Neural cell (in vitro differentiated cells): ENCODE measurements at regions not wholly inside any gene's neighbourhood (a gene's known extent, or its start where the extent isn't known, plus 50 kb on each side); places are given as distances from the start of the nearest gene placed in this dataset.

Experiments used
- H2AFZ ChIP-seq: fragments of 200-600, 300-800 bp; sonication (generic), shearing (Covaris generic); 2 replicates; pipeline ENCODE4 v1.6.0; 2014; ENCODE audit warnings: low read depth, mild to moderate bottlenecking, antibody characterized with exemption, low read length, moderate library complexity
- H3F3A ChIP-seq: fragments of 200-600 bp; shearing (Covaris generic); 2 replicates; pipeline ENCODE4 v1.6.1; 2016; ENCODE audit warnings: mild to moderate bottlenecking, moderate library complexity, mixed read lengths, antibody characterized with exemption, low read length; ENCODE audit not compliant: insufficient read depth, poor library complexity, severe bottlenecking
- H3K27ac ChIP-seq: fragments of 200-600, 300-800 bp; sonication (generic), shearing (Covaris generic); 2 replicates; pipeline ENCODE4 v1.5.1; 2014; ENCODE audit warnings: mild to moderate bottlenecking, low read length, moderate library complexity
- H3K27me3 ChIP-seq: fragments of 300-800, 200-600 bp; sonication (generic), shearing (Covaris generic); 2 replicates; pipeline ENCODE4 v1.6.0; 2014; ENCODE audit warnings: mild to moderate bottlenecking, low read depth, low read length, moderate library complexity; ENCODE audit not compliant: insufficient read depth
- H3K36me3 ChIP-seq: fragments of 300-800, 200-600 bp; sonication (generic), shearing (Covaris generic); 2 replicates; pipeline ENCODE4 v1.5.1; 2014; ENCODE audit warnings: mild to moderate bottlenecking, antibody characterized with exemption, low read length, moderate library complexity; ENCODE audit not compliant: insufficient read depth
- H3K4me2 ChIP-seq: fragments of 300-800, 200-600 bp; sonication (generic), shearing (Covaris generic); 2 replicates; pipeline ENCODE4 v1.6.0; 2014; ENCODE audit warnings: mild to moderate bottlenecking, low read length
- H3K4me3 ChIP-seq: fragments of 300-800, 200-600 bp; sonication (generic), shearing (Covaris generic); 2 replicates; pipeline ENCODE4 v1.5.1; 2014; ENCODE audit warnings: mild to moderate bottlenecking, low read length, moderate library complexity
- H3K79me2 ChIP-seq: fragments of 200-600 bp; shearing (Covaris generic); replicated peaks from 2 replicates; pipeline ENCODE4 v1.6.0; 2014; ENCODE audit warnings: mild to moderate bottlenecking, low read length, moderate library complexity; ENCODE audit not compliant: insufficient read depth
- H3K9ac ChIP-seq: fragments of 300-800, 200-600 bp; sonication (generic), shearing (Covaris generic); 2 replicates; pipeline ENCODE4 v1.6.1; 2016; ENCODE audit warnings: mild to moderate bottlenecking, low read length, mixed read lengths
- H3K9me2 ChIP-seq: fragments of 200-600 bp; shearing (Covaris generic); 2 replicates; pipeline ENCODE4 v1.6.1; 2016; ENCODE audit warnings: mild to moderate bottlenecking, low read length, mixed read lengths; ENCODE audit not compliant: insufficient read depth
- H3K9me3 ChIP-seq: fragments of 200-600, 300-800 bp; sonication (generic), shearing (Covaris generic); 2 replicates; pipeline ENCODE4 v1.6.1; 2016; ENCODE audit warnings: mild to moderate bottlenecking, mixed run types, low read length, moderate library complexity, mixed read lengths
- H4K20me1 ChIP-seq: fragments of 200-600 bp; shearing (Covaris generic); 2 replicates; pipeline ENCODE4 v1.6.1; 2016; ENCODE audit warnings: mild to moderate bottlenecking, mixed run types; ENCODE audit not compliant: insufficient read depth
- CTCF ChIP-seq: fragments of 450-650 bp; IDR thresholded peaks from 2 replicates; pipeline ENCODE4 v1.5.1; 2014; ENCODE audit warnings: antibody characterized with exemption, mild to moderate bottlenecking, moderate library complexity; ENCODE audit not compliant: poor library complexity, severe bottlenecking
- EP300 ChIP-seq: fragments of 450-650 bp; conservative IDR thresholded peaks from 2 replicates; pipeline ENCODE4 v1.6.1; 2014; ENCODE audit warnings: antibody characterized with exemption, mild to moderate bottlenecking, moderate library complexity; ENCODE audit not compliant: poor library complexity, severe bottlenecking
- EZH2 ChIP-seq: fragments of 200-600, 300-800 bp; shearing (Covaris generic), sonication (generic); IDR thresholded peaks from 2 replicates; pipeline ENCODE4 v1.6.1; 2014; ENCODE audit warnings: antibody characterized with exemption, low read length, borderline replicate concordance, mild to moderate bottlenecking; ENCODE audit not compliant: insufficient read depth, poor library complexity, severe bottlenecking
- MXI1 ChIP-seq: fragments of 450-650 bp; conservative IDR thresholded peaks from 2 replicates; pipeline ENCODE4 v1.6.1; 2014; ENCODE audit warnings: antibody characterized with exemption, mild to moderate bottlenecking; ENCODE audit not compliant: poor library complexity, severe bottlenecking
- POLR2AphosphoS5 ChIP-seq: IDR thresholded peaks from 2 replicates; pipeline ENCODE4 v1.6.1; 2012
- RAD21 ChIP-seq: fragments of 450-650 bp; conservative IDR thresholded peaks from 2 replicates; pipeline ENCODE4 v1.6.1; 2014; ENCODE audit warnings: antibody characterized with exemption, mild to moderate bottlenecking, moderate library complexity
- SMC3 ChIP-seq: fragments of 450-650 bp; conservative IDR thresholded peaks from 2 replicates; pipeline ENCODE4 v1.6.1; 2014; ENCODE audit warnings: antibody characterized with exemption, mild to moderate bottlenecking, moderate library complexity; ENCODE audit not compliant: poor library complexity
- TAF1 ChIP-seq: IDR thresholded peaks from 2 replicates; pipeline ENCODE4 v1.6.1; 2012; ENCODE audit warnings: low read depth
- TF ChIP-seq, protein P1 (sequence below): IDR thresholded peaks from 2 replicates; pipeline ENCODE4 v1.6.1; 2012; ENCODE audit warnings: borderline replicate concordance

DNA sequence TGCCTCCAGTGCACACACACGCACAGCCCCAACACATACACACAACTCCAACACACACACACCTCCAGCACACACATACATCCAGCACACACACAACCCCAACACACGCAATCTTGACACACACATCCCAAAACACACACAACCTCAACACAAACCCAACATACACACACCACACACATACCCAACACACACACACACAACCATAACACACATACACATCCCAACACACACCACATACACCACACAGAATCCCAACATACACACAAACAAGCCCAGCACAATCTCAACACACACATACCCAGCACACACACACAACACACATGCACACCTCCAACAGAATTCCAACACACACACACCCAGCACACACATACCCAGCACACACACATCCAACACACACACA is 301.1 kb downstream of the ABCC12 start:
- Histone ChIP-seq H3K9me2 (no peaks in the 10 kb centered on the region), H3F3A (no peaks in the 10 kb centered on the region), H3K36me3 (no peaks in the 10 kb centered on the region), H3K4me3 (no peak overlapping the region), H3K4me2 (no peak overlapping the region), H3K9me3 (no peaks in the 10 kb centered on the region), H3K79me2 (no peaks in the 10 kb centered on the region), H3K27ac (no peak overlapping the region), H3K27me3 (no peaks in the 10 kb centered on the region), H3K9ac (no peak overlapping the region), H4K20me1 (no peaks in the 10 kb centered on the region), H2AFZ (no peak overlapping the region)
- TF ChIP-seq MXI1 (no peak), RAD21 (no peak), EP300 (no peak), TAF1 (no peak), CTCF (no peak), POLR2AphosphoS5 (no peak), SMC3 (no peak), EZH2 (no peak)
- TF ChIP-seq, protein P1, sequence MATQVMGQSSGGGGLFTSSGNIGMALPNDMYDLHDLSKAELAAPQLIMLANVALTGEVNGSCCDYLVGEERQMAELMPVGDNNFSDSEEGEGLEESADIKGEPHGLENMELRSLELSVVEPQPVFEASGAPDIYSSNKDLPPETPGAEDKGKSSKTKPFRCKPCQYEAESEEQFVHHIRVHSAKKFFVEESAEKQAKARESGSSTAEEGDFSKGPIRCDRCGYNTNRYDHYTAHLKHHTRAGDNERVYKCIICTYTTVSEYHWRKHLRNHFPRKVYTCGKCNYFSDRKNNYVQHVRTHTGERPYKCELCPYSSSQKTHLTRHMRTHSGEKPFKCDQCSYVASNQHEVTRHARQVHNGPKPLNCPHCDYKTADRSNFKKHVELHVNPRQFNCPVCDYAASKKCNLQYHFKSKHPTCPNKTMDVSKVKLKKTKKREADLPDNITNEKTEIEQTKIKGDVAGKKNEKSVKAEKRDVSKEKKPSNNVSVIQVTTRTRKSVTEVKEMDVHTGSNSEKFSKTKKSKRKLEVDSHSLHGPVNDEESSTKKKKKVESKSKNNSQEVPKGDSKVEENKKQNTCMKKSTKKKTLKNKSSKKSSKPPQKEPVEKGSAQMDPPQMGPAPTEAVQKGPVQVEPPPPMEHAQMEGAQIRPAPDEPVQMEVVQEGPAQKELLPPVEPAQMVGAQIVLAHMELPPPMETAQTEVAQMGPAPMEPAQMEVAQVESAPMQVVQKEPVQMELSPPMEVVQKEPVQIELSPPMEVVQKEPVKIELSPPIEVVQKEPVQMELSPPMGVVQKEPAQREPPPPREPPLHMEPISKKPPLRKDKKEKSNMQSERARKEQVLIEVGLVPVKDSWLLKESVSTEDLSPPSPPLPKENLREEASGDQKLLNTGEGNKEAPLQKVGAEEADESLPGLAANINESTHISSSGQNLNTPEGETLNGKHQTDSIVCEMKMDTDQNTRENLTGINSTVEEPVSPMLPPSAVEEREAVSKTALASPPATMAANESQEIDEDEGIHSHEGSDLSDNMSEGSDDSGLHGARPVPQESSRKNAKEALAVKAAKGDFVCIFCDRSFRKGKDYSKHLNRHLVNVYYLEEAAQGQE: no peak

DNA sequence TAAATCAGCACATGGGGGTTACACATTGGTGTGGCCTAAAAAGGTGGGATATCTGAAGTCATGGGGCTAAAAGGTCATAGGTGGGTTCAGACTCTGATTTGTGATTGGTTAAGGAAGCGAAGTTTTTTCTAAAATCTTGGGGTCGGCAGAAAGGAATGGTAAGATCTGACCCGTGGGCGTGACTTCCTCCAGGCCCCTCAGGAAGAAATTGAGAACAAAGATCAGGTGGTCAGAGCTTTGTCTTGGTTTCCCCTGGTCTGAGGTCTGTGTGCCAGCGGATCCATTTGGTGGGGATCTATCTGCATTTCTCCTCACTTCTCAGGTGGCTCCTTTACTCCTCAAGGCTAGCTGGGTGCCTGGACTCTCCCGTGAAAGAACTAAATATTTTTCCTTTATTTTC is 302.8 kb downstream of the ABCC12 start:
- Histone ChIP-seq H3K36me3 (no peaks in the 10 kb centered on the region), H2AFZ (no peak overlapping the region), H3K4me2 (no peak overlapping the region), H3K9me3 (no peaks in the 10 kb centered on the region), H3K27me3 (no peaks in the 10 kb centered on the region), H3F3A (no peaks in the 10 kb centered on the region), H3K4me3 (no peak overlapping the region), H3K9ac (no peak overlapping the region), H3K9me2 (no peaks in the 10 kb centered on the region), H3K27ac (no peak overlapping the region), H3K79me2 (no peaks in the 10 kb centered on the region), H4K20me1 (no peaks in the 10 kb centered on the region)
- TF ChIP-seq, protein P1: no peak
- no peak for TF ChIP-seq EZH2
- TF ChIP-seq POLR2AphosphoS5: no peak
- TF ChIP-seq MXI1: no peak
- no peak for TF ChIP-seq RAD21
- no peak for TF ChIP-seq TAF1
- no peak for TF ChIP-seq CTCF
- TF ChIP-seq EP300: no peak
- TF ChIP-seq SMC3: no peak
